Adrenal gland (tissue), 5 donors: ENCODE measurements at regions not wholly inside any gene's neighbourhood (a gene's known extent, or its start where the extent isn't known, plus 50 kb on each side); places are given as distances from the start of the nearest gene placed in this dataset.

Experiments
- CTCF ChIP-seq, 6 experiments: fragments of 450-650 bp in 4 of 6; fragments of 200-600 bp in 2 of 6; sonication (generic) in 1 of 6; IDR thresholded peaks; 1 replicate in 5 of 6; 2 replicates in 1 of 6; pipeline versions ENCODE4 v1.5.1 to v1.8.0; 2016 to 2021; ENCODE audit warnings: antibody characterized with exemption in 6 of 6, mild to moderate bottlenecking in 2 of 6, moderate library complexity in 1 of 6
- POLR2A ChIP-seq, 2 donors: fragments of 450-650 bp; IDR thresholded peaks; one replicate each; pipeline ENCODE4 v1.6.1; 2017; ENCODE audit warnings: antibody characterized with exemption in 2 of 2, mild to moderate bottlenecking in 2 of 2, moderate library complexity in 1 of 2
- donor health status: DM: no; HTN: no; CAD: no.

GRCh38 chr1:213678753-213679152, 309.0 kb upstream of the PROX1 start:
- TF ChIP-seq CTCF (IDR thresholded peaks at IDR 0.05) (no peak), POLR2A (IDR thresholded peaks at IDR 0.05) (no peak)
